Lower leg skin (tissue), 4 donors: ENCODE measurements at regions not wholly inside any gene's neighbourhood (a gene's known extent, or its start where the extent isn't known, plus 50 kb on each side); places are given as distances from the start of the nearest gene placed in this dataset.
A peak's percentile ranks its signal among the peaks of the same experiment; 100 is the strongest.

Experiments
- DNase-seq, 2 donors: peaks; one replicate each; pipeline ENCODE4 v3.0.0-alpha.2; 2019; ENCODE audit warnings: low spot score in 2 of 2
- H3K4me3 ChIP-seq: fragments of 200-600 bp; sonication (generic); 2 replicates; pipeline ENCODE4 v1.5.1; 2017; ENCODE audit warnings: mild to moderate bottlenecking, low read depth; ENCODE audit not compliant: poor library complexity, severe bottlenecking
- CTCF ChIP-seq, 3 donors: fragments of 450-650 bp; IDR thresholded peaks; one replicate each; pipeline ENCODE4 v1.5.1; 2016; ENCODE audit warnings: antibody characterized with exemption in 3 of 3, mild to moderate bottlenecking in 3 of 3, moderate library complexity in 2 of 3
- POLR2A ChIP-seq, 2 donors: fragments of 450-650 bp; IDR thresholded peaks; one replicate each; pipeline ENCODE4 v1.6.1; 2016 to 2017; ENCODE audit warnings: antibody characterized with exemption in 2 of 2, mild to moderate bottlenecking in 1 of 2, moderate library complexity in 1 of 2
- WGBS, 2 donors: methylation state at CpG; one replicate each; pipeline ENCODE4 v1.1.5; 2018; 5-methylcytosine and 5-hydroxymethylcytosine counted together
- intact Hi-C: fragments of 100-400 bp; cut with DNase I; formaldehyde crosslinking; loops from one replicate; pipeline ENCODE4 v1.15.0; 2023; ENCODE audit warnings: low total_unique reads

GRCh38 chr6:14816116-14816859 is 429.6 kb upstream of the JARID2 start:
- TF ChIP-seq POLR2A (IDR thresholded peaks at IDR 0.05) (no peak), CTCF (IDR thresholded peaks at IDR 0.05) (no peak)
- intact Hi-C loops, result no loop called here
- 73 to 78% methylated on average over 12 of the region's 12 CpGs for WGBS, 2 donors
- DNase-seq, result peak in 1 of 2 donors; percentile 74
- no peak overlapping the region for H3K4me3 ChIP-seq

- DNase-seq, result peak in 1 of 2 donors; percentile 23
- intact Hi-C loops, result no loop called here
- TF ChIP-seq POLR2A (IDR thresholded peaks at IDR 0.05) (no peak), CTCF (IDR thresholded peaks at IDR 0.05) (no peak)
- WGBS, 2 donors, result 96 to 97% methylated on average over 5 of the region's 5 CpGs
- no peak overlapping the region for H3K4me3 ChIP-seq
Observed at GRCh38 chr6:14817074-14817473, 428.8 kb upstream of the JARID2 start.

- peak in 1 of 2 donors; percentile 76 for DNase-seq
- TF ChIP-seq POLR2A (IDR thresholded peaks at IDR 0.05), result no peak
- no peak for TF ChIP-seq CTCF (IDR thresholded peaks at IDR 0.05)
- 69 to 70% methylated on average over 10 of the region's 10 CpGs for WGBS, 2 donors
- no peak overlapping the region for H3K4me3 ChIP-seq
- intact Hi-C loops, result no loop called here
Observed at GRCh38 chr6:14818422-14818884, 427.4 kb upstream of the JARID2 start.

GRCh38 chr6:14819001-14819400 is 426.9 kb upstream of the JARID2 start:
- DNase-seq, result peak in 1 of 2 donors; percentile 74
- no peak overlapping the region for H3K4me3 ChIP-seq
- TF ChIP-seq CTCF (IDR thresholded peaks at IDR 0.05) (no peak), POLR2A (IDR thresholded peaks at IDR 0.05) (no peak)
- WGBS, 2 donors, result 67 to 70% methylated on average over 4 of the region's 4 CpGs
- intact Hi-C loops, result no loop called here

GRCh38 chr6:14819840-14820420 is 425.9 kb upstream of the JARID2 start:
- TF ChIP-seq CTCF (IDR thresholded peaks at IDR 0.05) (no peak), POLR2A (IDR thresholded peaks at IDR 0.05) (no peak)
- DNase-seq, result no peak
- no peak overlapping the region for H3K4me3 ChIP-seq
- 92 to 94% methylated on average over 9 to 11 of the region's 12 CpGs for WGBS, 2 donors
- intact Hi-C loops, result no loop called here
